ENCODE measurements at regions not wholly inside any gene's neighbourhood (a gene's known extent, or its start where the extent isn't known, plus 50 kb on each side); places are given as distances from the start of the nearest gene placed in this dataset.

DNA sequence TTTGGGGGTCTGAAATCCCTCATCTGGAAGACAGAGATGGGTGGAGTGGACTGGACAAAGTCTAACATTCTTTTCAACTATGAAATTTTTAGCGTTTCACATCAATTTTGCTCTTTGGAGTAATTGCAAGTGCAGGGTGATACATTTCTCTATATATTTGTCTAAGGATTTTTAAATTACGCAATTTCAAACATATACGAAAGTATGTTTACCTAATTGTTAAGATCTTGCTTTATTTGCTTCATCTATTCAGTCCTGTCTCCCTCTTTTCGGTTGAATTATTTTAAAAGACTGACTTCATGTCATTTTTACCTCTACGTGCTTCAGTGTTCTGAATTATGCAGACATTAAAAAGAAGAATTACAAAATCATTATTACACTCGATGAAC is 101.9 kb upstream of the CREB5 start:
- Histone ChIP-seq H3K27me3 (ENCODE audit: insufficient read depth, low read length) (peaks cover 22% of the 10 kb centered on the region), H3K4me3 (ENCODE audit: insufficient read depth, low read length) (no peak overlapping the region), H2AFZ (ENCODE audit: low read length) (no peak overlapping the region)

DNA sequence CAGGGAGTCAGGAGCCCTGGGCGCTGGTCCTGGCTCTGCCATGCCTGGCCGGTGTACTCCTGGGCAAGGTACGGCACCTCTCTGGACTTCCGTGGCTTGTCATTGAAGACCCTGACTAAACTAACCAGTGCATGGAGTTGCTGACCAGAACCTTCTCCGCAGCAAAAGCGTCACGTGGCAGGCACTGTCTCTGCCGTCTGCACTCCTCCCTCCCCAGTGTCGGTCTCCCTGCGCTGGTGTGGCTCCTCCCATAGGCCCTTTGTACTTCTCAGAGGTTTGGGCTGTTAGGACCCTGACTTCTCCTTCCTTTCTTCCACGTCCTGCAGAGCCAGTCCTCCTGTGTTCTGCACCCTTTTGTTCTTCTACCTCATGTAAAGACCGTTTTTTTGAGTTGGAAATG is 100.6 kb upstream of the CREB5 start:
- no peak for DNase-seq (ENCODE audit: insufficient read length, low spot score, missing footprints)
- Histone ChIP-seq H2AFZ (ENCODE audit: low read length) (no peak overlapping the region), H3K9me3 (ENCODE audit: low read depth, low read length) (no peaks in the 10 kb centered on the region), H3K27ac (ENCODE audit: low read depth, low read length) (no peak overlapping the region), H4K20me1 (ENCODE audit: insufficient read depth, low read length) (no peaks in the 10 kb centered on the region), H3K79me2 (ENCODE audit: insufficient read depth, low read length) (no peaks in the 10 kb centered on the region), H3K27me3 (ENCODE audit: insufficient read depth, low read length) (peaks cover 22% of the 10 kb centered on the region), H3K4me2 (ENCODE audit: insufficient read depth, low read length) (no peak overlapping the region), H3K4me3 (ENCODE audit: insufficient read depth, low read length) (no peak overlapping the region), H3K36me3 (ENCODE audit: insufficient read depth, low read length) (no peaks in the 10 kb centered on the region), H3K4me1 (ENCODE audit: insufficient read depth, low read length) (peaks cover 16% of the 10 kb centered on the region)
- TF ChIP-seq, protein P1, sequence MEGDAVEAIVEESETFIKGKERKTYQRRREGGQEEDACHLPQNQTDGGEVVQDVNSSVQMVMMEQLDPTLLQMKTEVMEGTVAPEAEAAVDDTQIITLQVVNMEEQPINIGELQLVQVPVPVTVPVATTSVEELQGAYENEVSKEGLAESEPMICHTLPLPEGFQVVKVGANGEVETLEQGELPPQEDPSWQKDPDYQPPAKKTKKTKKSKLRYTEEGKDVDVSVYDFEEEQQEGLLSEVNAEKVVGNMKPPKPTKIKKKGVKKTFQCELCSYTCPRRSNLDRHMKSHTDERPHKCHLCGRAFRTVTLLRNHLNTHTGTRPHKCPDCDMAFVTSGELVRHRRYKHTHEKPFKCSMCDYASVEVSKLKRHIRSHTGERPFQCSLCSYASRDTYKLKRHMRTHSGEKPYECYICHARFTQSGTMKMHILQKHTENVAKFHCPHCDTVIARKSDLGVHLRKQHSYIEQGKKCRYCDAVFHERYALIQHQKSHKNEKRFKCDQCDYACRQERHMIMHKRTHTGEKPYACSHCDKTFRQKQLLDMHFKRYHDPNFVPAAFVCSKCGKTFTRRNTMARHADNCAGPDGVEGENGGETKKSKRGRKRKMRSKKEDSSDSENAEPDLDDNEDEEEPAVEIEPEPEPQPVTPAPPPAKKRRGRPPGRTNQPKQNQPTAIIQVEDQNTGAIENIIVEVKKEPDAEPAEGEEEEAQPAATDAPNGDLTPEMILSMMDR (IDR thresholded peaks at IDR 0.05; ENCODE audit: extremely low read depth, low read depth, low read length) = no peak

More for the DNA sequence above, 101.9 kb upstream of the CREB5 start:
- no peaks in the 10 kb centered on the region for H3K36me3 ChIP-seq (ENCODE audit: insufficient read depth, low read length)
- H3K9me3 ChIP-seq (ENCODE audit: low read depth, low read length) = no peaks in the 10 kb centered on the region
- H3K4me2 ChIP-seq (ENCODE audit: insufficient read depth, low read length) = no peak overlapping the region
- H3K4me1 ChIP-seq (ENCODE audit: insufficient read depth, low read length) = peaks cover 6% of the 10 kb centered on the region
- H3K27ac ChIP-seq (ENCODE audit: low read depth, low read length) = no peak overlapping the region
- no peaks in the 10 kb centered on the region for H4K20me1 ChIP-seq (ENCODE audit: insufficient read depth, low read length)
- DNase-seq (ENCODE audit: insufficient read length, low spot score, missing footprints) = no peak
- TF ChIP-seq, protein P1 (IDR thresholded peaks at IDR 0.05; ENCODE audit: extremely low read depth, low read depth, low read length) = no peak
- no peaks in the 10 kb centered on the region for H3K79me2 ChIP-seq (ENCODE audit: insufficient read depth, low read length)

DNA sequence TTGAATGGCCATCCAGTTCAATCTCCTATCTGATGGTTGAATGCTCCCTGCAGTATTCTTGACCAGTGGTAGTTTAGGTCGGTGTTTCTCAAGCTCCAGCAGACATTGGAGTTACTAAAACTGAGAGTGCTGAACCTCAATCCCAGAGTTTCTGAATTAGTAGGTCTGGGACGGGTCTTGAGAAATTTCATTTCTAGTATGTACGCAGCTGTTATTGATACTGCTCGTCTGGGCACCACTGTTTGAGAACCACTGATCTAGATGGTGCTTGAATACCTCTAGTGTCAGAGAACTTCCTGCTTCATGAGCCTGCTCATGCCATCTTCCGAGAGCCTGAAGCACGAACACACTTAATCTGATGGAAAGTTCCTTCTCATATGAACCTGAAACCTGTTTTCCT is 99.4 kb upstream of the CREB5 start:
- H4K20me1 ChIP-seq (ENCODE audit: insufficient read depth, low read length) = no peaks in the 10 kb centered on the region
- no peak overlapping the region for H3K4me2 ChIP-seq (ENCODE audit: insufficient read depth, low read length)
- no peak overlapping the region for H3K4me3 ChIP-seq (ENCODE audit: insufficient read depth, low read length)
- no peak overlapping the region for H2AFZ ChIP-seq (ENCODE audit: low read length)
- DNase-seq (ENCODE audit: insufficient read length, low spot score, missing footprints) = no peak
- no peaks in the 10 kb centered on the region for H3K9me3 ChIP-seq (ENCODE audit: low read depth, low read length)
- H3K27ac ChIP-seq (ENCODE audit: low read depth, low read length) = no peak overlapping the region
- H3K27me3 ChIP-seq (ENCODE audit: insufficient read depth, low read length) = peaks cover 22% of the 10 kb centered on the region
- no peaks in the 10 kb centered on the region for H3K36me3 ChIP-seq (ENCODE audit: insufficient read depth, low read length)
- H3K4me1 ChIP-seq (ENCODE audit: insufficient read depth, low read length) = peaks cover 24% of the 10 kb centered on the region
- H3K79me2 ChIP-seq (ENCODE audit: insufficient read depth, low read length) = no peaks in the 10 kb centered on the region
- TF ChIP-seq, protein P1 (IDR thresholded peaks at IDR 0.05; ENCODE audit: extremely low read depth, low read depth, low read length) = no peak

DNA sequence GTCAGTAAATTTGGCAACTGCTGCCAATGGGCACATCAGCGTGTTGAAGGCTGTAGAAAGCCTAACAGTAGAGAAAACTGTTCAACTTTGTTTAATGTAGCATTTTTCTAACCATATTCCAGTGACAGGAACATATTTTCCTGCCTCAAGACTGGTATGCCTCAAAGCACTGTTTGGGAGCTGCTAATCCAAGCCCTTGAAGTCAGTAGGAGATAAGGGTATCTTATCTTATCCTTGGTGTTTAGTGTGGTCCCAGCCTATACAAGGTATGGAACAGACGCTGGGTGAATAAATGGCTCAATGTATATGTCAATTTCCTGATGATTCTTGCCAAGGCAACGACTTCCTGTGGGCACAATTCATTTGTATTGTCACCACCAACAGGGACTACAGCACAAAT is 97.5 kb upstream of the CREB5 start:
- peaks cover 24% of the 10 kb centered on the region for H3K4me1 ChIP-seq (ENCODE audit: insufficient read depth, low read length)
- TF ChIP-seq, protein P1 (IDR thresholded peaks at IDR 0.05; ENCODE audit: extremely low read depth, low read depth, low read length) = no peak
- H3K27me3 ChIP-seq (ENCODE audit: insufficient read depth, low read length) = peaks cover 22% of the 10 kb centered on the region
- H3K79me2 ChIP-seq (ENCODE audit: insufficient read depth, low read length) = no peaks in the 10 kb centered on the region
- no peaks in the 10 kb centered on the region for H3K9me3 ChIP-seq (ENCODE audit: low read depth, low read length)
- H2AFZ ChIP-seq (ENCODE audit: low read length) = no peak overlapping the region
- no peak overlapping the region for H3K27ac ChIP-seq (ENCODE audit: low read depth, low read length)
- H3K4me3 ChIP-seq (ENCODE audit: insufficient read depth, low read length) = no peak overlapping the region
- H4K20me1 ChIP-seq (ENCODE audit: insufficient read depth, low read length) = no peaks in the 10 kb centered on the region
- DNase-seq (ENCODE audit: insufficient read length, low spot score, missing footprints) = no peak
- no peak overlapping the region for H3K4me2 ChIP-seq (ENCODE audit: insufficient read depth, low read length)
- H3K36me3 ChIP-seq (ENCODE audit: insufficient read depth, low read length) = no peaks in the 10 kb centered on the region
